Ascending aorta (tissue), 2 donors: ENCODE measurements at regions not wholly inside any gene's neighbourhood (a gene's known extent, or its start where the extent isn't known, plus 50 kb on each side); places are given as distances from the start of the nearest gene placed in this dataset.

Experiments used
- DNase-seq, 2 donors: peaks; one replicate each; pipeline ENCODE4 v3.0.0-alpha.2; 2019; ENCODE audit warnings: low spot score in 2 of 2
- H3K27ac ChIP-seq, 2 donors: fragments of 200-600 bp; sonication (generic); one replicate each; pipeline ENCODE4 v1.5.1; 2016 to 2017; ENCODE audit warnings: mild to moderate bottlenecking in 1 of 2
- H3K27me3 ChIP-seq: fragments of 200-600 bp; sonication (generic); one replicate; pipeline ENCODE4 v1.5.1; 2017
- H3K36me3 ChIP-seq, 2 donors: fragments of 200-600 bp; sonication (generic); one replicate each; pipeline ENCODE4 v1.5.1; 2016
- H3K4me1 ChIP-seq, 2 donors: fragments of 200-600 bp; sonication (generic); one replicate each; pipeline ENCODE4 v1.5.1; 2016 to 2017; ENCODE audit warnings: mild to moderate bottlenecking in 1 of 2
- H3K4me3 ChIP-seq, 2 donors: fragments of 200-600 bp; sonication (generic); one replicate each; pipeline ENCODE4 v1.5.1; 2016 to 2017; ENCODE audit warnings: mild to moderate bottlenecking in 1 of 2
- H3K9me3 ChIP-seq, 2 donors: fragments of 200-600 bp; sonication (generic); one replicate each; pipeline ENCODE4 v1.5.1; 2016
- intact Hi-C: fragments of 100-400 bp; cut with DNase I; formaldehyde crosslinking; loops from one replicate; pipeline ENCODE4 v1.15.1; 2023
- TF ChIP-seq, protein P1 (sequence below), 3 experiments: fragments of 200-600 bp in 2 of 3; fragments of 450-650 bp in 1 of 3; sonication (generic) in 2 of 3; IDR thresholded peaks; one replicate each; pipeline ENCODE4 v1.5.1; 2016 to 2019; ENCODE audit warnings: antibody characterized with exemption in 3 of 3, mild to moderate bottlenecking in 1 of 3, moderate library complexity in 1 of 3

DNA sequence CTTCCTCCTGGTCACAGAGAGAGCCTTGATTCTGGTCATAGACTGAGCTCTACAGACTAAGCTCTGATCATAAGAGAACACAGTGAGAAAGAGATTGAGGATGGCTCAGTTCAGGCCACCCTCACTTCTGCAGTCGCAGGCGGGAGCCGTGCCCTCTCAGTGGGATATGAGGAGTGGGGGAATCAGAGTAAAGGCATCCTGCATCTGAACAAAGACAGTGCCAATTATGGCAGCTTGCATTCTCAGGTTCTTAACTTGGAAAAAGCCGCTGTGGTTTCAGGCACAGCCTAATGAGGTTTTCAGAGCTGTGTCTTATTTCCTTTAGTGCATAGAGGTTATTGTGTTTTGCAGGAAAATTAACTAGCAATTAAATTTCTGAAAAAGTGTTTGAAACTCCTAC, 134.4 kb upstream of the NLRP1 start:
- Histone ChIP-seq H3K36me3 (no peaks in the 10 kb centered on the region), H3K4me1 (no peaks in the 10 kb centered on the region), H3K4me3 (no peak overlapping the region), H3K9me3 (no peaks in the 10 kb centered on the region), H3K27ac (no peak overlapping the region), H3K27me3 (no peaks in the 10 kb centered on the region)
- intact Hi-C loops: no loop called here
- TF ChIP-seq, protein P1, sequence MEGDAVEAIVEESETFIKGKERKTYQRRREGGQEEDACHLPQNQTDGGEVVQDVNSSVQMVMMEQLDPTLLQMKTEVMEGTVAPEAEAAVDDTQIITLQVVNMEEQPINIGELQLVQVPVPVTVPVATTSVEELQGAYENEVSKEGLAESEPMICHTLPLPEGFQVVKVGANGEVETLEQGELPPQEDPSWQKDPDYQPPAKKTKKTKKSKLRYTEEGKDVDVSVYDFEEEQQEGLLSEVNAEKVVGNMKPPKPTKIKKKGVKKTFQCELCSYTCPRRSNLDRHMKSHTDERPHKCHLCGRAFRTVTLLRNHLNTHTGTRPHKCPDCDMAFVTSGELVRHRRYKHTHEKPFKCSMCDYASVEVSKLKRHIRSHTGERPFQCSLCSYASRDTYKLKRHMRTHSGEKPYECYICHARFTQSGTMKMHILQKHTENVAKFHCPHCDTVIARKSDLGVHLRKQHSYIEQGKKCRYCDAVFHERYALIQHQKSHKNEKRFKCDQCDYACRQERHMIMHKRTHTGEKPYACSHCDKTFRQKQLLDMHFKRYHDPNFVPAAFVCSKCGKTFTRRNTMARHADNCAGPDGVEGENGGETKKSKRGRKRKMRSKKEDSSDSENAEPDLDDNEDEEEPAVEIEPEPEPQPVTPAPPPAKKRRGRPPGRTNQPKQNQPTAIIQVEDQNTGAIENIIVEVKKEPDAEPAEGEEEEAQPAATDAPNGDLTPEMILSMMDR (IDR thresholded peaks at IDR 0.05): no peak
- DNase-seq: no peak

DNA sequence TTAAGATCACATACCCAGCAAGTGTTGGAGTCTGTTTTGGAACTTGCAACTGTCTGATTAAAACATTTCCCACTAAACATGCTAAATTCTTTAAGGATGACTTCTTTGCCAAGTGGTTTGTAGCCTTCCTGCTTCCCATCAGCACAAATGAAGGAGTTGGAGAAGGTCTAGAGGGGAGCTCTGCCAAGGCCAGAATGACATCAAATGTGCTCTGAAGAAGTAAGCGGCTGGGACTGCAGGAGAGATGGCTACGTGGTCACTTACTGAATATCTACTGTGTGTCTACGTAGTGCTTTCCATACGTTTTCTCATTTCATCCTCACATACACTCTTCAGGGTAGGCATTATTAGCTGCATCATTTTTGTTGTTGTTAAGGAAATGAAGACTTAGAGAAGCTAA, 135.7 kb upstream of the NLRP1 start:
- TF ChIP-seq, protein P1 (IDR thresholded peaks at IDR 0.05): no peak
- no peak for DNase-seq
- intact Hi-C loops: no loop called here

DNA sequence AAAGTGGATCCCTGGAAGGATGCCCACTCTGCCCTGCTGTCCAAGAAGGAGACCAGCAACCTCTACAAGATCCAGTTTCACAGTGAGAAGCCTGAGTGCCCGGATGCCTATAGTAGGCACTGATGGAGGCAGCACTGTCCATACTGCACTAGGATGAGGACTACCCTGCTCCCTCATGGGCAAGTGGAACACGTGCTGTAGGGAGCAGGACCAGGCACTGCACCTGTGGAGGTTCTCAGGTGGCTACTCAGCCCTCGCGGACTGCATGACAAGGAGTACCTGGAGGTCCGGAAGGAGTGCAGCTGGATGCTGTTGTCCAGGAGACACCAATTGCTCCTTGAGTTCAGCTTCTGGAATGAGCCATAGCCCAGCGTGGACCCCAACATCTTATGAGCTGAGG, 146.1 kb upstream of the NLRP1 start:
- Histone ChIP-seq H3K4me3 (no peak overlapping the region), H3K9me3 (no peaks in the 10 kb centered on the region), H3K4me1 (no peaks in the 10 kb centered on the region), H3K27me3 (no peaks in the 10 kb centered on the region), H3K36me3 (no peaks in the 10 kb centered on the region), H3K27ac (no peak overlapping the region)
- TF ChIP-seq, protein P1 (IDR thresholded peaks at IDR 0.05): no peak
- no peak for DNase-seq
- intact Hi-C loops: no loop called here

More for the DNA sequence above, 135.7 kb upstream of the NLRP1 start:
- H3K4me3 ChIP-seq: no peak overlapping the region
- no peaks in the 10 kb centered on the region for H3K27me3 ChIP-seq
- no peaks in the 10 kb centered on the region for H3K4me1 ChIP-seq
- H3K27ac ChIP-seq: no peak overlapping the region
- H3K9me3 ChIP-seq: no peaks in the 10 kb centered on the region
- H3K36me3 ChIP-seq: no peaks in the 10 kb centered on the region

DNA sequence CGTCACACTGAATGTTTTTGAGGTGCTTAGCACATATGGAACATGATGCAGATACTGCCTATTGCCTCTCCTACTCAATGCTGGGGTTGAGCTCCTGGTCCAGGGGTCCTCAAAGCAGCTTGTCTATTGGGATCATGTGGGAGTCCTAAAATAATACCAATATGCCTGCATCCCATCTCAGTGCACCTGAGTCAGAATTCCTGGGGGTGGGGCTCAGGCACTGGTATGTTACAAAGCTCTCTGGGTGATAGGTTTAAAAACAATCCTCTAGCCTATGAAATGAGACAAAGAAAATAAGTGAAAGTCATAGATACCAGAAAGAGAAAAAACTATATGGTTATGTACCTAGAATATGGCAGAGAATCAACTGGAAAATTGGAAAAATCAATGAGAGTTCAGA, 156.6 kb upstream of the NLRP1 start:
- H3K27ac ChIP-seq: no peak overlapping the region
- H3K9me3 ChIP-seq: no peaks in the 10 kb centered on the region
- DNase-seq: no peak
- TF ChIP-seq, protein P1 (IDR thresholded peaks at IDR 0.05): no peak
- H3K36me3 ChIP-seq: no peaks in the 10 kb centered on the region
- intact Hi-C loops: no loop called here
- H3K27me3 ChIP-seq: no peaks in the 10 kb centered on the region
- no peak overlapping the region for H3K4me3 ChIP-seq
- H3K4me1 ChIP-seq: no peaks in the 10 kb centered on the region

DNA sequence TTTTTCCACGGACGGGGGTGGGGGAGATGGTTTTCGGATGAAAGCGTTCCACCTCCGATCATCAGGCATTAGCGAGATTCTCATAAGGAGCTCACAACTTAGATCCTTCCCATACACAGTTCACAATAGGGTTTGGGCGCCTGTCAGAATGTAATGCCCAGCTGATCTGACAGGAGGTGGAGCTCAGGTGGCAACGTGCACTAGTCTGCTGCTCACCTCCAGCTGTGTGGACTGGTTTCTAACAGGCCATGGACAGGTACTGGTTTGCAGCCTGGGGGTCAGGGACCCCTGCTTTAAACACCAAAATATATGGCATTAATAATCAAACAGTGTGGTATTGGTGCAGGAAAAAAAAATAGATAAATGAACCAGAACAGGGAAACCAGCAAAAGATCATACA, 157.5 kb upstream of the NLRP1 start:
- no peak overlapping the region for H3K4me3 ChIP-seq
- DNase-seq: no peak
- TF ChIP-seq, protein P1 (IDR thresholded peaks at IDR 0.05): no peak
- intact Hi-C loops: no loop called here
- H3K9me3 ChIP-seq: no peaks in the 10 kb centered on the region
- no peaks in the 10 kb centered on the region for H3K27me3 ChIP-seq
- no peaks in the 10 kb centered on the region for H3K4me1 ChIP-seq
- no peak overlapping the region for H3K27ac ChIP-seq
- H3K36me3 ChIP-seq: no peaks in the 10 kb centered on the region

DNA sequence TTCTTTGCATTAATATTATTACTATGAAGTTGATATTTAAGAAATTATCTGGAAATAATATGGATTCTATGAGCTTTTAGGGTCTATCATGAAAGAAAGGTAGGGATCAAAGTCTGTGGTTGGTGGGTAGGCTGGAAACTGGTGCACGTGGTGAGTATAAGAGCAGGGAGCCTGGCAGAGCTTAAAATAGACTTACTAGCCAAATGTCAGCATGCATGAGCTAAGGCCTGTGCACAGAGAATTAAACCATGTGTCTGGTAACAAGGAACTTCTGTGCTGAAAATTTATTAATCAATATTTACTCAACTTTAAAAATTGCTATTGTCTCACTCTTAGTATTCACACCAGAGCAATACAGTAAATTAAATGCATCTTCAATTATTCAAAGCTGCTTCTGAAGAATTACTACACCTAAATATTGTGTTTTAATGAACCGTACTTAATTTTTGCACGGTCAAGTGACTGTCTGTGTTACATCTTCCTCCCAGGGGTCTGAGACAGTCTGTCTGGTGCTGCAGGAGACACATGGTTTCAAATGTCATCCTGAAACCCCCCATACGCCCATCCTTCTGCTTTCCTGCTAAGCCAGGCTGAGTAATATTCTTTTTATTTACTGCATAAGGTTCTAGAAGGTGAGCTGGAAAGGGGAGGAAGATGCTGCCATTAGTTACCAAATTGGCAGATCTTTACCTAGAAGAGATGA, 161.0 kb upstream of the NLRP1 start:
- intact Hi-C loops: no loop called here
- Histone ChIP-seq H3K27me3 (no peaks in the 10 kb centered on the region), H3K4me1 (no peaks in the 10 kb centered on the region), H3K4me3 (no peak overlapping the region), H3K36me3 (no peaks in the 10 kb centered on the region), H3K27ac (no peak overlapping the region), H3K9me3 (no peaks in the 10 kb centered on the region)
- no peak for DNase-seq
- TF ChIP-seq, protein P1 (IDR thresholded peaks at IDR 0.05): no peak
